ENCODE measurements at regions not wholly inside any gene's neighbourhood (a gene's known extent, or its start where the extent isn't known, plus 50 kb on each side); places are given as distances from the start of the nearest gene placed in this dataset.

DNA sequence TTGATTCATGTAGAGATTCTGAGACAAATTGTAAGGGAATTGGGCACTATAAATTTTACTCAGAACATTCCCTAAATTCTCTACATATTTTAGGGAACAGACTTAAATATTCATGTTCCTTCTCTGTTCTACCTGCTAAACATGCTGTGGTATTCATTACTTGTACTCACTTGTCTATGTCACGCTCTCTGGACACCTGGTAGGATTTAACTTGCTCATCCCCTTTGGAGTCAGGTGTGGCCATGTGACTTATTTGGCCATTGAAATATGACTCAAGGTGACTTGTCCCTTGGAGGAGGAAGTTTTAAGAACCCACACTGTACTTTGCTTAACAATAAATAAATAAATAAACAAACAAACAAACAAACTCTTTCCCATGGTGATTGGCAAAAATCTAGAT is 2258.8 kb upstream of the WWC1 start:
- no peak for DNase-seq (ENCODE audit: low spot score)
- ATAC-seq = no peak
- intact Hi-C loops (cut with DNase I) = no loop called here

DNA sequence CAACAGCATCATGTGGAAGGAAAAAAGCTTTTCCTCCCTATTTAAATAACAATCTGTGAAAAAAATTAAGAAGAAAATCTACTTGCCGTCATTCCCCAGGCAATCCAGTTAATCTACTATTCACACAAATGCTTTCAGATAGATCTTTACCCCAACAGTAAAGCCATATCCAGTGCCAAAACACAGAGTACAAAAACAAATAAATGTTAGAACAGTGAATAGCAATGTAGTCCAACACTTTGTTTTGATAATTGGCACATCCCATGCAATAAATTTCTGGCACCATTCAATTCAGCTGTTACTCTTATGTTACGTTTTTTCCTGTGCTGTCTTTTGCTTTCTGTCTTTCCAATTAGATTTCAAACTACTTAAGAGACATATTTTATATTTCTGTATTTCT is 2245.5 kb upstream of the WWC1 start:
- intact Hi-C loops (cut with DNase I) = no loop called here
- no peak for DNase-seq (ENCODE audit: low spot score)
- no peak for ATAC-seq

- DNase-seq (ENCODE audit: low spot score) (no peak), ATAC-seq (no peak)
- intact Hi-C loops (cut with DNase I) = no loop called here
Observed at GRCh38 chr5:166046956-166047355, 2244.5 kb upstream of the WWC1 start.

DNA sequence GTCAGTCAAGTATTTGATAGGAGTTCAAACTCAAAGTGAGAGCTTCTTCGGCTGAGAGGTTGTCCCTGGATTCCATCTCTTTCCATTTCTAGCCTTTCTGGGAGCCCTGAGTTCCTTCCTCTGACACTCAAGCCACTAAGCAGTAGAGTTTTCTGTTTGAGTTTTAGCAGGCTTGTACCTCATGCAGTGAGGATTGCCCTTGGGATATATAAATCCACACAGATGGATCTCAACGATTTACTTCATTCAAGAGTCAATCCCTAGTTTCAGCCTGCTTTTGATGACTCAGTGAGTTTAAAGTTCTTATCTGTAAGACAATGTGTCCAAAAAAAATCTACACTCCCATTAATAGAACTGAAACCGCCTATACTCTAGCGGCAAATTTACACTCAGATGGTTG is 2240.9 kb upstream of the WWC1 start:
- no peak for ATAC-seq
- intact Hi-C loops (cut with DNase I) = no loop called here
- no peak for DNase-seq (ENCODE audit: low spot score)

GRCh38 chr5:166058660-166059059 is 2232.8 kb upstream of the WWC1 start:
- DNase-seq (ENCODE audit: low spot score) (no peak), ATAC-seq (no peak)
- intact Hi-C loops (cut with DNase I) = no loop called here

DNA sequence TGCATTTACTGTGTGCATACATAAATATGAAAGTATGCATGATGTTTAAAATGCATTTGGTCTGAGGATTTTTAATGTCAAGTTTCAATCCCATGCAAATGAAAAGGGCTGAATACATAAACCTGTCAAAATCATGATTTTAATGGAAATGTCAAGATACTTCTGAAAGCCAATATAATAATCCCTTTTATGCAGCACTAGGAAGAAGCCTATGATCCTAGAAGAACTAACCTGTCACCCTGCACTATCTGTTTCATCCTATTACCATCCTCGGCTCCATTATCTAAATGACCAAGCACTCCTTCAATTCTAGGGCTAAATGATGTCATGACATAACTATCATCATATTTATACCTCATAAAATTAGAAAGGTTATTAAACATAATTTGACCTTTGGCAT is 2229.4 kb upstream of the WWC1 start:
- no peak for ATAC-seq
- intact Hi-C loops (cut with DNase I) = no loop called here

GRCh38 chr5:166062719-166063118 is 2228.7 kb upstream of the WWC1 start:
- no peak for DNase-seq (ENCODE audit: low spot score)
- intact Hi-C loops (cut with DNase I) = no loop called here
- ATAC-seq = no peak

More for the DNA sequence above, 2229.4 kb upstream of the WWC1 start:
- DNase-seq (ENCODE audit: low spot score) = no peak

GRCh38 chr5:166063261-166063660 is 2228.2 kb upstream of the WWC1 start:
- ATAC-seq (no peak), DNase-seq (ENCODE audit: low spot score) (no peak)
- intact Hi-C loops (cut with DNase I) = no loop called here

- ATAC-seq = no peak
- DNase-seq (ENCODE audit: low spot score) = no peak
- intact Hi-C loops (cut with DNase I) = no loop called here
Observed at GRCh38 chr5:166068547-166069335, 2222.7 kb upstream of the WWC1 start.

DNA sequence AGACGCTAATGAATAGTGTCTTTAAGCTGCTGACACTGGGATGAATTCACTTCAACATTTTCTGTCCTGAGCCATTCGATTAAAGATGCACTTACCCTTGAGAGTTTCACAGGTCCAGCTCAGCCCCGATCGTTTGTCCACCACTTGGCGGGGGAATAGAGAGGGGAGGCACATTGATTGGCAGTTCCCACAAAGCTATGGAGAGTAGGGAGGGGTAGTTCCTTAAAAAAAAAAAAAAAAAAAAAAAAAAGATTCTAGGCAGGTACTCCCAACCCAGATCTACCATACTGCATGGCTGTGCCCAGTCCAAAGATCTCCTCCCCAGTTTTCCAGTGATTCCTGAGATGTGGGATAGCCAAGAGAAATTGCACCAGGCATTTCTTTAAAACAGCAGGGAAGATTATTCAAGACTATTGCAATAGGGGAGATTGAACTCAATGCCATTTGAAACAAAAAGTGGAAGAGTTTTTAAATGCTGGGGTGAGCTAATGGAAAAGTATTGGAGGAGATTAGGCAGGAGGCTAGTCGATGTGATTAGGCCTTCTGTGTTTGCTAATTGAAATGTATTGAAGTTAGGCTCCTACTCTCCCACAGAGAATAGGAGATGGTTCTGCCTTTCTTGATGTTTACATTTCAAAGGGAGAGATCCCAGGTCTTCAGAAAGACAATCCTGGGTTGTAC is 2217.4 kb upstream of the WWC1 start:
- DNase-seq (ENCODE audit: low spot score) (no peak), ATAC-seq (no peak)
- intact Hi-C loops (cut with DNase I) = no loop called here

DNA sequence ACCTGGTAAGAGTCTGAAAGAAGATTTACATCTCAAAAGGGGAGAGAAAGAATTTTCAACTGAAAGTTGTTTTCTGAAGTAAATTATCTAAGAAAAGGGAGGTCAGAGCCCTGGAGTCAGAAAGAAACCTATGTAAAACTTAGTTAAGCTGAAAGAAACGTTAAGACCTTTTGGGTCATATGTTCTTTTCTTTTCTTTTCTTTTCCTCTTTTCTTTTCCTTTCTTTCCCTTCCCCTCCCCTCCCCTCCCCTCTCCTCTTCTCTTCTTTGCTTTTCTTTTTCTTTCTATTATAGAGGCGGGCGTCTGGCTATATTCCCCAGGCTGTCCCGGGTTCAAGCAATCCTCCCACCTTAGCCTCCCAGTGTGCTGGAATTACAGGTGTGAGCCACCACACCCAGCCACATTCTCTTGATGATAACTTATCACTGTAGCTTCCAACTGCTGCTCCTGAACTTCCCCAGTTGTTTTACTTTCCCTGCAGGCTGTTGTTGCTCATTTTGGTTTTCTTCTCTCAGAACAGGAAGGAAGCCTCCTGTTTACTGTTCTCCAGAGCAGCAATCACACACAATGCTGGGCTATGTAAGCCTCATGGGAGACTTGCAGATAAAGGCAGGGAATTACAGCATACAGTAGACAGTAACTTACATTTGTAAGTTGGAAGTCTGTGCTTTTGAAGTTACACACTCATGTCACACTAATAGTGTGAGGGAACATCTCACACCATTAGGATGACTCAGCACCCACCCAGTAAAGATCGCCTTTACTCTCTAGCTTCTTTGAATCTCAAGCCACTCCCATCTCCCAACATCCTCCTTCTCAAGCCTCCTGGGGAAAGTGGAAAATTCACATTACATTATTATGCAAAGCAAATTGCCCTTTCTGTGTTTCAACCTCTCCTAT is 2216.6 kb upstream of the WWC1 start:
- ATAC-seq (no peak), DNase-seq (ENCODE audit: low spot score) (no peak)
- intact Hi-C loops (cut with DNase I) = no loop called here

DNA sequence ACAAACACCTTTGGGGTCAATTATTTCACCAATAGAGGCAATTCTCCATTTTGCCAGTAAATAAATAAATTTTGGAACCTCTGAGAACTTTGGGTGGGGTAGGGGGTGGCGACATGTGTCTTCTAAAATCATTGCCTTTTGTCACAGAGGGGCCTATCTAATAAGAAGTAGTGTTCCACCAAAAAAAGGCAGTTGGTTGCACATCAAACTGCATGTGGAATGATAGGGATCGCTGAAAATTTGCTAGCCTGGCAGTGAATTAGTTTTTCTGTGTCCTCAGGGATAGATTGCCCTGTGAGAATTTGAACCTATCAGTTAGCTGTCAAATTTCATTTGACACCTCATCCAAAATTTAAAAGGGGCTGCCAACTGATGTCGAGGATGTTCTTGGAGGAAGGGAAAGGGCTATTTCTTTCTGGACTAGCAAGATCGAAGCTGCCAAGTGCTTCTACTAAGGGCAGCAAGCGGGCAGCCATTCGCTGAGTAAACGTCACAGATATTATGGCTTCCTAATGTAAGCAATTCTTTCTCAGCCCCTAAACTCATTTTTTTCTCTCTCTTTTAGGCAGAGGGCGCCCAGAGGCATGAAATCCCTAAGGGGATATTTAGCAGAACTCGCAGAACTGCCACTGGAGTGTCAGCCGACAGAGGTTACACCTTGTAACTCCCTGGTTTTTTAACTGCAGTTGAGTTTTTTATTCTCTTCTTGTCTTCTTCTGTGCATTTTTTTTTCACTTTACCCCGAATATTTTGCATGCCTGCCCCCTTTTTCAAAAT is 2208.1 kb upstream of the WWC1 start:
- no peak for DNase-seq (ENCODE audit: low spot score)
- intact Hi-C loops (cut with DNase I) = no loop called here
- ATAC-seq = no peak

GRCh38 chr5:166086568-166086967 is 2204.9 kb upstream of the WWC1 start:
- DNase-seq (ENCODE audit: low spot score) = no peak
- no peak for ATAC-seq
- intact Hi-C loops (cut with DNase I) = no loop called here

GRCh38 chr5:166088389-166089039 is 2202.9 kb upstream of the WWC1 start:
- intact Hi-C loops (cut with DNase I) = no loop called here
- DNase-seq (ENCODE audit: low spot score) (no peak), ATAC-seq (no peak)

- ATAC-seq (no peak), DNase-seq (ENCODE audit: low spot score) (no peak)
- intact Hi-C loops (cut with DNase I) = no loop called here
Observed at GRCh38 chr5:166091931-166092330, 2199.5 kb upstream of the WWC1 start.

GRCh38 chr5:166093312-166093711 is 2198.1 kb upstream of the WWC1 start:
- DNase-seq (ENCODE audit: low spot score) (no peak), ATAC-seq (no peak)
- intact Hi-C loops (cut with DNase I) = no loop called here

GRCh38 chr5:166102947-166103346 is 2188.5 kb upstream of the WWC1 start:
- no peak for ATAC-seq
- intact Hi-C loops (cut with DNase I) = no loop called here
- DNase-seq (ENCODE audit: low spot score) = no peak

GRCh38 chr5:166111021-166111420 is 2180.4 kb upstream of the WWC1 start:
- intact Hi-C loops (cut with DNase I) = no loop called here
- ATAC-seq = no peak

More at GRCh38 chr5:166111021-166111420, 2180.4 kb upstream of the WWC1 start:
- no peak for DNase-seq (ENCODE audit: low spot score)

Measured in sciatic nerve (tissue), 2 donors.